ENCODE measurements at regions not wholly inside any gene's neighbourhood (a gene's known extent, or its start where the extent isn't known, plus 50 kb on each side); places are given as distances from the start of the nearest gene placed in this dataset.
A peak's percentile ranks its signal among the peaks of the same experiment; 100 is the strongest.

- H3K4me3 Mint-ChIP-seq, result no peak overlapping the region
- DNase-seq (ENCODE audit: low spot score), result no peak
- no peak for ATAC-seq
Observed at GRCh38 chr6:25010902-25011625, 75.3 kb upstream of the RIPOR2 start.

GRCh38 chr6:25012657-25013056 is 76.9 kb upstream of the RIPOR2 start:
- Mint-ChIP-seq H3K27ac (no peak overlapping the region), H3K36me3 (no peaks in the 10 kb centered on the region), H3K4me1 (peaks cover 19% of the 10 kb centered on the region), H3K4me3 (no peak overlapping the region), H3K27me3 (ENCODE audit: low read depth) (no peaks in the 10 kb centered on the region), H3K9me3 (no peaks in the 10 kb centered on the region)
- CTCF ChIA-PET, result interaction anchor here (0.7 to 8.2 kb wide), 6 partner anchors 22 to 192 kb away, joined by 3 to 156 read pairs (median 8); no protein-coding TSS in a partner anchor
- no peak for ATAC-seq
- TF ChIP-seq CREM (CRISPR knock-in tag; IDR thresholded peaks at IDR 0.05), result no peak
- no peak for TF ChIP-seq RELA (CRISPR knock-in tag; IDR thresholded peaks at IDR 0.05; ENCODE audit: borderline replicate concordance)
- no peak for TF ChIP-seq ZNF138 (CRISPR knock-in tag; conservative IDR thresholded peaks at IDR 0.05)
- no peak for TF ChIP-seq ELF4 (CRISPR knock-in tag; IDR thresholded peaks at IDR 0.05; ENCODE audit: low read depth)
- no peak for TF ChIP-seq KAT7 (CRISPR knock-in tag; IDR thresholded peaks at IDR 0.05; ENCODE audit: borderline replicate concordance)
- POLR2A ChIA-PET, result no interaction called here
- no peak for DNase-seq (ENCODE audit: low spot score)

More at GRCh38 chr6:25010902-25011625, 75.3 kb upstream of the RIPOR2 start:
- CTCF ChIA-PET, result no interaction called here
- Mint-ChIP-seq H3K9me3 (no peaks in the 10 kb centered on the region), H3K27me3 (ENCODE audit: low read depth) (no peaks in the 10 kb centered on the region), H3K36me3 (no peaks in the 10 kb centered on the region), H3K4me1 (peaks cover 8% of the 10 kb centered on the region), H3K27ac (no peak overlapping the region)
- no peak for TF ChIP-seq MLX (CRISPR knock-in tag; IDR thresholded peaks at IDR 0.05)
- TF ChIP-seq SMAD4 (CRISPR knock-in tag; IDR thresholded peaks at IDR 0.05), result no peak
- POLR2A ChIA-PET, result no interaction called here

- ATAC-seq, result peak; percentile 90
- Mint-ChIP-seq H3K27ac (no peak overlapping the region), H3K4me1 (peaks cover 21% of the 10 kb centered on the region), H3K27me3 (ENCODE audit: low read depth) (no peaks in the 10 kb centered on the region), H3K36me3 (no peaks in the 10 kb centered on the region), H3K4me3 (no peak overlapping the region), H3K9me3 (no peaks in the 10 kb centered on the region)
- TF ChIP-seq CTCF (IDR thresholded peaks at IDR 0.05), result peak; percentile 25; the same call in 1 of the 2 replicates
- no peak for TF ChIP-seq SMAD4 (CRISPR knock-in tag; IDR thresholded peaks at IDR 0.05)
- TF ChIP-seq ZNF281 (CRISPR knock-in tag; IDR thresholded peaks at IDR 0.05), result 0 out of 2 replicates have a peak, but pooled peaks have one; percentile 28
- ChIA-PET CTCF (interaction anchor here (0.7 to 8.2 kb wide), 14 partner anchors 8 to 284 kb away, joined by 3 to 156 read pairs (median 3); no protein-coding TSS in a partner anchor), POLR2A (no interaction called here)
- DNase-seq (ENCODE audit: low spot score), result peak; percentile 53
Observed at GRCh38 chr6:25013246-25013645, 77.5 kb upstream of the RIPOR2 start.

- ATAC-seq (no peak), DNase-seq (ENCODE audit: low spot score) (no peak)
- no peaks in the 10 kb centered on the region for H3K36me3 Mint-ChIP-seq
- peaks cover 21% of the 10 kb centered on the region for H3K4me1 Mint-ChIP-seq
- H3K9me3 Mint-ChIP-seq, result no peaks in the 10 kb centered on the region
- no peaks in the 10 kb centered on the region for H3K27me3 Mint-ChIP-seq (ENCODE audit: low read depth)
- no peak overlapping the region for H3K4me3 Mint-ChIP-seq
- ChIA-PET POLR2A (no interaction called here), CTCF (interaction anchor here (0.9 to 8.2 kb wide), 9 partner anchors 17 to 433 kb away, joined by 3 to 156 read pairs (median 4); no protein-coding TSS in a partner anchor)
- H3K27ac Mint-ChIP-seq, result no peak overlapping the region
- no peak for TF ChIP-seq MYBL2 (CRISPR knock-in tag; IDR thresholded peaks at IDR 0.05)
Observed at GRCh38 chr6:25014369-25014768, 78.6 kb upstream of the RIPOR2 start.

All from WTC11 (cell line).